ENCODE measurements at regions not wholly inside any gene's neighbourhood (a gene's known extent, or its start where the extent isn't known, plus 50 kb on each side); places are given as distances from the start of the nearest gene placed in this dataset.

GRCh38 chrX:150035531-150035930, 97.2 kb upstream of the EOLA2 start:
- DNase-seq (ENCODE audit: low spot score), result no peak
- H3K27ac ChIP-seq (ENCODE audit: low read depth in 1 of 2, low read length in 2 of 2), result no peak overlapping the region
- no peak for TF ChIP-seq ATF3 (IDR thresholded peaks at IDR 0.05)
- no peak for TF ChIP-seq JUND (IDR thresholded peaks at IDR 0.05)
- TF ChIP-seq FOXA1 (IDR thresholded peaks at IDR 0.05), result no peak
- TF ChIP-seq TAF1 (conservative IDR thresholded peaks at IDR 0.05), result no peak
- TF ChIP-seq HNF4G (IDR thresholded peaks at IDR 0.05), result no peak
- no peak for TF ChIP-seq RXRA (IDR thresholded peaks at IDR 0.05)
- TF ChIP-seq RAD21 (IDR thresholded peaks at IDR 0.05), result no peak
- no peak for TF ChIP-seq SP1 (IDR thresholded peaks at IDR 0.05)
- TF ChIP-seq, protein P1, sequence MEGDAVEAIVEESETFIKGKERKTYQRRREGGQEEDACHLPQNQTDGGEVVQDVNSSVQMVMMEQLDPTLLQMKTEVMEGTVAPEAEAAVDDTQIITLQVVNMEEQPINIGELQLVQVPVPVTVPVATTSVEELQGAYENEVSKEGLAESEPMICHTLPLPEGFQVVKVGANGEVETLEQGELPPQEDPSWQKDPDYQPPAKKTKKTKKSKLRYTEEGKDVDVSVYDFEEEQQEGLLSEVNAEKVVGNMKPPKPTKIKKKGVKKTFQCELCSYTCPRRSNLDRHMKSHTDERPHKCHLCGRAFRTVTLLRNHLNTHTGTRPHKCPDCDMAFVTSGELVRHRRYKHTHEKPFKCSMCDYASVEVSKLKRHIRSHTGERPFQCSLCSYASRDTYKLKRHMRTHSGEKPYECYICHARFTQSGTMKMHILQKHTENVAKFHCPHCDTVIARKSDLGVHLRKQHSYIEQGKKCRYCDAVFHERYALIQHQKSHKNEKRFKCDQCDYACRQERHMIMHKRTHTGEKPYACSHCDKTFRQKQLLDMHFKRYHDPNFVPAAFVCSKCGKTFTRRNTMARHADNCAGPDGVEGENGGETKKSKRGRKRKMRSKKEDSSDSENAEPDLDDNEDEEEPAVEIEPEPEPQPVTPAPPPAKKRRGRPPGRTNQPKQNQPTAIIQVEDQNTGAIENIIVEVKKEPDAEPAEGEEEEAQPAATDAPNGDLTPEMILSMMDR (IDR thresholded peaks at IDR 0.05; ENCODE audit: low read depth, low read length, missing input control), result no peak
- no peak for TF ChIP-seq NR2F2 (IDR thresholded peaks at IDR 0.05)
- TF ChIP-seq GABPA (IDR thresholded peaks at IDR 0.05 in 1 of 2, conservative IDR thresholded peaks at IDR 0.05 in 1 of 2), result no peak
- TF ChIP-seq REST (IDR thresholded peaks at IDR 0.05), result no peak
- H3K4me3 ChIP-seq (ENCODE audit: low read depth in 1 of 3, low read length in 3 of 3), result no peak overlapping the region
- WGBS, result 77% methylated on average over 2 of the region's 2 CpGs
- no peak overlapping the region for H3K9ac ChIP-seq (ENCODE audit: low read depth in 1 of 2, low read length in 2 of 2)
- H3K9me3 ChIP-seq (ENCODE audit: control insufficient read depth in 4 of 4, low read length in 3 of 4), result peaks cover 0 to 3% (median 0%) of the 10 kb centered on the region in 4 donors
- H3K36me3 ChIP-seq (ENCODE audit: control insufficient read depth in 4 of 4, insufficient read depth in 3 of 4, low read depth in 1 of 4, low read length in 3 of 4), result no peaks in the 10 kb centered on the region
- no peaks in the 10 kb centered on the region for H3K27me3 ChIP-seq (ENCODE audit: control insufficient read depth in 4 of 4, insufficient read depth in 4 of 4, low read length in 3 of 4)
- H3K4me1 ChIP-seq (ENCODE audit: control insufficient read depth in 4 of 4, insufficient read depth in 4 of 4, low read length in 3 of 4), result peaks cover 4 to 10% (median 7%) of the 10 kb centered on the region in 4 donors

DNA sequence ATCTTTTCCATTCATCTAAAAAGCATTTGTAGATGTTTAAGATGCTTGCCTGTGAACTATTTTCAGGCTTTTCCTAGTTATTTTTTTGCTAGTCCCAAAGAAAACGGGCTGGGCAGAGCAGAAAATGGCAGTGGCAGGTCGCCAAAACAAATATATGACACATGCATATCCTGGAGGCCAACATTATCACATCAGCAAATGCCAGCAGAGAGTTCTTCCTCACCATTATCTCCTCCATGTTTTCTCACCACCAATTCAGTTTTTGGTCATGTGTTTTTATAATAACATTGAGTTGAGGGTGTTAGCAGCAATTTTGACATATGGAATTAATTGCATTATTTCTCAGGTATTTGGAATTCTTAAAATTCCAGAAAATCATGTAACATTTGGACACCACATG, 97.9 kb upstream of the EOLA2 start:
- no peak overlapping the region for H3K27ac ChIP-seq (ENCODE audit: low read depth in 1 of 2, low read length in 2 of 2)
- H3K4me3 ChIP-seq (ENCODE audit: low read depth in 1 of 3, low read length in 3 of 3), result no peak overlapping the region
- no peak for DNase-seq (ENCODE audit: low spot score)
- peaks cover 0 to 3% (median 0%) of the 10 kb centered on the region in 4 donors for H3K9me3 ChIP-seq (ENCODE audit: control insufficient read depth in 4 of 4, low read length in 3 of 4)
- no peaks in the 10 kb centered on the region for H3K36me3 ChIP-seq (ENCODE audit: control insufficient read depth in 4 of 4, insufficient read depth in 3 of 4, low read depth in 1 of 4, low read length in 3 of 4)
- H3K27me3 ChIP-seq (ENCODE audit: control insufficient read depth in 4 of 4, insufficient read depth in 4 of 4, low read length in 3 of 4), result no peaks in the 10 kb centered on the region
- WGBS, result 27% methylated on average over 2 of the region's 2 CpGs
- peaks cover 4 to 10% (median 7%) of the 10 kb centered on the region in 4 donors for H3K4me1 ChIP-seq (ENCODE audit: control insufficient read depth in 4 of 4, insufficient read depth in 4 of 4, low read length in 3 of 4)
- TF ChIP-seq GABPA (IDR thresholded peaks at IDR 0.05 in 1 of 2, conservative IDR thresholded peaks at IDR 0.05 in 1 of 2), result no peak
- TF ChIP-seq, protein P2, sequence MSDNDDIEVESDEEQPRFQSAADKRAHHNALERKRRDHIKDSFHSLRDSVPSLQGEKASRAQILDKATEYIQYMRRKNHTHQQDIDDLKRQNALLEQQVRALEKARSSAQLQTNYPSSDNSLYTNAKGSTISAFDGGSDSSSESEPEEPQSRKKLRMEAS (IDR thresholded peaks at IDR 0.05), result peak; percentile 17
- TF ChIP-seq YY1 (IDR thresholded peaks at IDR 0.05), result peak; percentile 29
- TF ChIP-seq TAF1 (conservative IDR thresholded peaks at IDR 0.05), result no peak
- TF ChIP-seq RXRA (IDR thresholded peaks at IDR 0.05), result peak in 1 of 2 donors; percentile 15
- TF ChIP-seq REST (IDR thresholded peaks at IDR 0.05), result no peak
- no peak for TF ChIP-seq NR2F2 (IDR thresholded peaks at IDR 0.05)
- TF ChIP-seq, protein P1 (IDR thresholded peaks at IDR 0.05; ENCODE audit: low read depth, low read length, missing input control), result no peak
- peak in 1 of 2 donors; percentile 38 for TF ChIP-seq JUND (IDR thresholded peaks at IDR 0.05)
- no peak overlapping the region for H3K9ac ChIP-seq (ENCODE audit: low read depth in 1 of 2, low read length in 2 of 2)
